Upper lobe of left lung (tissue), 4 donors: ENCODE measurements at regions not wholly inside any gene's neighbourhood (a gene's known extent, or its start where the extent isn't known, plus 50 kb on each side); places are given as distances from the start of the nearest gene placed in this dataset.

Experiments
- CTCF ChIP-seq, 6 experiments: fragments of 450-650 bp in 4 of 6; fragments of 200-600 bp in 2 of 6; sonication (generic) in 2 of 6; IDR thresholded peaks; one replicate each; pipeline ENCODE4 v1.5.1; 2016 to 2019; ENCODE audit warnings: antibody characterized with exemption in 6 of 6
- EP300 ChIP-seq, 4 donors: sonication (generic); formaldehyde crosslinking; IDR thresholded peaks; one replicate each; pipeline ENCODE4 v1.5.1; 2017; ENCODE audit warnings: antibody characterized with exemption in 4 of 4, control low read depth in 2 of 4
- POLR2AphosphoS5 ChIP-seq, 2 donors: sonication (generic); formaldehyde crosslinking; IDR thresholded peaks; one replicate each; pipeline ENCODE4 v1.5.1; 2017; ENCODE audit warnings: antibody characterized with exemption in 2 of 2

GRCh38 chr6:85322446-85323105, 127.3 kb upstream of the NT5E start:
- TF ChIP-seq EP300 (IDR thresholded peaks at IDR 0.05) (no peak), CTCF (IDR thresholded peaks at IDR 0.05) (no peak), POLR2AphosphoS5 (IDR thresholded peaks at IDR 0.05) (no peak)
